OCI-LY3 (cell line): ENCODE measurements at regions not wholly inside any gene's neighbourhood (a gene's known extent, or its start where the extent isn't known, plus 50 kb on each side); places are given as distances from the start of the nearest gene placed in this dataset.

Experiments used
- CTCF ChIP-seq: fragments of 200-600, 300-600 bp; sonication (generic); IDR thresholded peaks from 2 replicates; pipeline ENCODE4 v1.5.1; 2014; ENCODE audit warnings: antibody characterized with exemption, low read length, low read depth
- EZH2phosphoT487 ChIP-seq: fragments of 200-600 bp; shearing (Covaris generic); IDR thresholded peaks from 2 replicates; pipeline ENCODE4 v1.6.1; 2018; ENCODE audit warnings: antibody characterized with exemption, mixed run types, low read depth

- no peak for TF ChIP-seq CTCF
- TF ChIP-seq EZH2phosphoT487, result no peak
Measured at GRCh38 chr13:43992211-43992610, 112.5 kb downstream of the LACC1 start.
